ENCODE measurements at regions not wholly inside any gene's neighbourhood (a gene's known extent, or its start where the extent isn't known, plus 50 kb on each side); places are given as distances from the start of the nearest gene placed in this dataset.

GRCh38 chr17:69669441-69670178, 255.1 kb downstream of the MAP2K6 start:
- H3K36me3 ChIP-seq: no peaks in the 10 kb centered on the region
- H3K9me3 ChIP-seq: no peaks in the 10 kb centered on the region
- H3K27ac ChIP-seq: no peak overlapping the region
- H3K4me1 ChIP-seq: no peaks in the 10 kb centered on the region
- no peak for TF ChIP-seq EP300 (IDR thresholded peaks at IDR 0.05)
- no peak for TF ChIP-seq POLR2A (IDR thresholded peaks at IDR 0.05)
- no peak for TF ChIP-seq POLR2AphosphoS5 (IDR thresholded peaks at IDR 0.05)
- no peak for TF ChIP-seq CTCF (IDR thresholded peaks at IDR 0.05)
- H3K27me3 ChIP-seq: no peaks in the 10 kb centered on the region
- 56% methylated on average over 8 of the region's 8 CpGs for WGBS
- no peak overlapping the region for H3K4me3 ChIP-seq
- DNase-seq (ENCODE audit: low spot score in 2 of 2): no peak

- no peak for TF ChIP-seq POLR2AphosphoS5 (IDR thresholded peaks at IDR 0.05)
- no peak for TF ChIP-seq CTCF (IDR thresholded peaks at IDR 0.05)
- TF ChIP-seq EP300 (IDR thresholded peaks at IDR 0.05): no peak
Measured at GRCh38 chr17:69672924-69673323, 258.4 kb downstream of the MAP2K6 start.

GRCh38 chr17:69677130-69677529, 262.6 kb downstream of the MAP2K6 start:
- Histone ChIP-seq H3K9me3 (no peaks in the 10 kb centered on the region), H3K36me3 (no peaks in the 10 kb centered on the region), H3K4me3 (no peak overlapping the region), H3K4me1 (no peaks in the 10 kb centered on the region), H3K27me3 (no peaks in the 10 kb centered on the region), H3K27ac (no peak overlapping the region)
- no peak for DNase-seq (ENCODE audit: low spot score in 2 of 2)
- no peak for TF ChIP-seq POLR2A (IDR thresholded peaks at IDR 0.05)
- no peak for TF ChIP-seq EP300 (IDR thresholded peaks at IDR 0.05)
- no peak for TF ChIP-seq CTCF (IDR thresholded peaks at IDR 0.05)
- no peak for TF ChIP-seq POLR2AphosphoS5 (IDR thresholded peaks at IDR 0.05)
- 65% methylated on average over 6 of the region's 6 CpGs for WGBS

More at GRCh38 chr17:69672924-69673323, 258.4 kb downstream of the MAP2K6 start:
- no peaks in the 10 kb centered on the region for H3K4me1 ChIP-seq
- WGBS: 49% methylated on average over 1 of the region's 1 CpG
- no peak overlapping the region for H3K27ac ChIP-seq
- H3K27me3 ChIP-seq: no peaks in the 10 kb centered on the region
- DNase-seq (ENCODE audit: low spot score in 2 of 2): no peak
- H3K36me3 ChIP-seq: no peaks in the 10 kb centered on the region
- no peak overlapping the region for H3K4me3 ChIP-seq
- no peaks in the 10 kb centered on the region for H3K9me3 ChIP-seq

- Histone ChIP-seq H3K9me3 (no peaks in the 10 kb centered on the region), H3K27me3 (no peaks in the 10 kb centered on the region), H3K4me1 (no peaks in the 10 kb centered on the region), H3K36me3 (no peaks in the 10 kb centered on the region), H3K27ac (no peak overlapping the region), H3K4me3 (no peak overlapping the region)
- no peak for TF ChIP-seq EP300 (IDR thresholded peaks at IDR 0.05)
- TF ChIP-seq CTCF (IDR thresholded peaks at IDR 0.05): no peak
- TF ChIP-seq POLR2A (IDR thresholded peaks at IDR 0.05): no peak
- no peak for DNase-seq (ENCODE audit: low spot score in 2 of 2)
- 59% methylated on average over 2 of the region's 2 CpGs for WGBS
Measured at GRCh38 chr17:69678206-69678605, 263.7 kb downstream of the MAP2K6 start.

- Histone ChIP-seq H3K9me3 (no peaks in the 10 kb centered on the region), H3K4me1 (no peaks in the 10 kb centered on the region), H3K4me3 (no peak overlapping the region), H3K27ac (no peak overlapping the region), H3K36me3 (no peaks in the 10 kb centered on the region), H3K27me3 (no peaks in the 10 kb centered on the region)
- DNase-seq (ENCODE audit: low spot score in 2 of 2): no peak
- WGBS: 84% methylated on average over 5 of the region's 5 CpGs
- TF ChIP-seq POLR2AphosphoS5 (IDR thresholded peaks at IDR 0.05) (no peak), CTCF (IDR thresholded peaks at IDR 0.05) (no peak), EP300 (IDR thresholded peaks at IDR 0.05) (no peak)
Measured at GRCh38 chr17:69679829-69680228, 265.3 kb downstream of the MAP2K6 start.

Measured in suprapubic skin (tissue), 4 donors.